Mesendoderm (in vitro differentiated cells): ENCODE measurements at regions not wholly inside any gene's neighbourhood (a gene's known extent, or its start where the extent isn't known, plus 50 kb on each side); places are given as distances from the start of the nearest gene placed in this dataset.

ENCODE experiments used
- DNase-seq: peaks from one replicate; pipeline ENCODE4 v3.0.0; 2013
- H2AK5ac ChIP-seq: 2 replicates; pipeline ENCODE4 v1.6.1; 2013; ENCODE audit warnings: low read length, inconsistent platforms
- H2BK120ac ChIP-seq: 2 replicates; pipeline ENCODE4 v1.6.1; 2013; ENCODE audit warnings: low read depth, mild to moderate bottlenecking, low read length, moderate library complexity, mixed read lengths
- H2BK15ac ChIP-seq: replicated peaks from 2 replicates; pipeline ENCODE4 v1.6.1; 2013; ENCODE audit warnings: low read depth, mild to moderate bottlenecking, moderate library complexity
- H2BK5ac ChIP-seq: 2 replicates; pipeline ENCODE4 v1.6.1; 2013; ENCODE audit warnings: low read length, inconsistent platforms
- H3K18ac ChIP-seq: 2 replicates; pipeline ENCODE4 v1.6.1; 2013; ENCODE audit warnings: mild to moderate bottlenecking, low read length, mixed read lengths
- H3K23ac ChIP-seq: one replicate; pipeline ENCODE4 v1.6.1; 2013; ENCODE audit warnings: low read length
- H3K27ac ChIP-seq: 2 replicates; pipeline ENCODE4 v1.5.1; 2013; ENCODE audit warnings: low read depth, mild to moderate bottlenecking, inconsistent platforms, low read length, moderate library complexity
- H3K27me3 ChIP-seq: 2 replicates; pipeline ENCODE4 v1.6.1; 2013; ENCODE audit warnings: low read length, control low read depth, mild to moderate bottlenecking, inconsistent platforms; ENCODE audit not compliant: insufficient read depth, poor library complexity
- H3K36me3 ChIP-seq: 2 replicates; pipeline ENCODE4 v1.6.1; 2013; ENCODE audit warnings: low read length, inconsistent platforms; ENCODE audit not compliant: control insufficient read depth, insufficient read depth
- H3K4ac ChIP-seq: one replicate; pipeline ENCODE4 v1.6.1; 2013; ENCODE audit warnings: low read depth, mild to moderate bottlenecking, low read length, moderate library complexity
- H3K4me1 ChIP-seq: 2 replicates; pipeline ENCODE4 v1.6.1; 2013; ENCODE audit warnings: low read depth, low read length, inconsistent platforms; ENCODE audit not compliant: control insufficient read depth
- H3K4me2 ChIP-seq: 2 replicates; pipeline ENCODE4 v1.6.1; 2013; ENCODE audit warnings: low read length
- H3K4me3 ChIP-seq: 2 replicates; pipeline ENCODE4 v1.5.1; 2013; ENCODE audit warnings: mild to moderate bottlenecking, low read length
- H3K56ac ChIP-seq: one replicate; pipeline ENCODE4 v1.6.1; 2013; ENCODE audit warnings: low read length
- H3K79me1 ChIP-seq: 2 replicates; pipeline ENCODE4 v1.6.1; 2013; ENCODE audit warnings: low read length, inconsistent platforms
- H3K79me2 ChIP-seq: 2 replicates; pipeline ENCODE4 v1.6.1; 2013; ENCODE audit warnings: mild to moderate bottlenecking, low read length; ENCODE audit not compliant: control insufficient read depth, insufficient read depth
- H3K9ac ChIP-seq: 2 replicates; pipeline ENCODE4 v1.6.1; 2013; ENCODE audit warnings: low read length, inconsistent platforms
- H4K5ac ChIP-seq: one replicate; pipeline ENCODE4 v1.6.1; 2013; ENCODE audit warnings: low read length
- H4K8ac ChIP-seq: one replicate; pipeline ENCODE4 v1.6.1; 2013; ENCODE audit warnings: low read depth, mild to moderate bottlenecking, control low read depth, low read length, moderate library complexity
- WGBS: extraction: QIAGEN DNeasy Blood & Tissue Kit; methylation state at CpG from one replicate; pipeline ENCODE4 v1.1.7; 2013; ENCODE audit warnings: low lambda C conversion rate, missing lambda C conversion rate; ENCODE audit not compliant: insufficient coverage; ENCODE audit errors: extremely low coverage; 5-methylcytosine and 5-hydroxymethylcytosine counted together

DNA sequence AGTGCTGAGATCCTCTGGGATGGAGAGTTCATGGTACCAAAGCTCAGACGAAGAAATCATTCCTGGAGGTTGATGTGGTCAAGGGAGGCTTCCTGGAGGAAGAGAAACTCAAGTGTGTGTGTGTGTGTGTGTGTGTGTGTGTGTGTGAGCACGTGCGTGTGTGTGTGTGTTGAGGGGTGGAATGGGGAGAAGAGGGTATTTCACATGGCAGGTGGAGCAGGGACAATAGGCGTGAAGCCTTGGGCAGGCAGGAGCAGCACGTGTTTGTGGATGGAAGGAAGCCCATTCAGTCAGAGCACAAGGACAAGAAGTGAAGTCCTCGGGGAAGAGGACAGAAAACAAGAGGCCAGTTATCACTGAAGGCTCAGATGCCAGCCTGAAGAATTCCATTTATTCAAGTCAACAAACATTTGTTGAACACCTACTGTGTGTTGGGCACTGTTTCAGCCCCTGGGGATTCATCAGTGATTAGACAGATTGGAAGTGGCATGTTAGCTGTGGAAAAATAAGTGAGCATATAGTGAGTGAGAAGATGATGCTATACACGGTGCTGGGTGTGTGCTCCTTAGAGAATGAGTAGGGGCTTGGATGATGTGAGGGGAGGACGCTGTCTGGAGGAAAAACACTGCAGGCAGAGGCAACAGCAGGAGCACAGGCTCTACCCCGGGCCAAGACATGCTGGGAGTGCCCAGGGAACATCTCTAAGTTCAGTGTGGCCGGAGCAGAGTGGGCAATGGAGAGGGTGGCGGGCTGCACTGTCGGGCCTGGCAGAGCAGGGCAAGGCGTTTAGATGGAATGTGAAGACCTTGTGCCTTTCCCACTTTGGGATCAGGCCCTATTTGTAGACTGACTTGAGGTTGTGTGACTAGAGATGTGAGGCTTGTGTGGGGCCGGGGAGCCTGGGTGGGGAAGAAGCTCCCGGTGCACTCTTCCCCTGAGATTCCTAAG lies 267.1 kb downstream of the CBLN1 start:
- Histone ChIP-seq H2BK120ac (no peak overlapping the region), H3K4me3 (no peak overlapping the region), H3K18ac (no peak overlapping the region), H4K5ac (no peak overlapping the region), H3K56ac (no peak overlapping the region), H3K4ac (no peak overlapping the region), H3K27me3 (no peaks in the 10 kb centered on the region), H2BK5ac (no peak overlapping the region), H2AK5ac (no peak overlapping the region), H4K8ac (no peak overlapping the region), H3K36me3 (no peaks in the 10 kb centered on the region), H3K4me1 (peaks cover 1% of the 10 kb centered on the region), H3K4me2 (no peak overlapping the region), H3K79me1 (no peaks in the 10 kb centered on the region), H2BK15ac (no peak overlapping the region), H3K79me2 (no peaks in the 10 kb centered on the region), H3K23ac (no peak overlapping the region), H3K9ac (no peak overlapping the region), H3K27ac (no peak overlapping the region)
- no peak for DNase-seq
- WGBS, result no CpG with 5 or more reads among the region's 15 CpGs

GRCh38 chr16:49013727-49014080 lies 267.9 kb downstream of the CBLN1 start:
- Histone ChIP-seq H3K4me1 (no peaks in the 10 kb centered on the region), H2BK5ac (no peak overlapping the region), H3K4me3 (no peak overlapping the region), H3K36me3 (no peaks in the 10 kb centered on the region), H3K4ac (no peak overlapping the region), H3K27me3 (no peaks in the 10 kb centered on the region), H4K8ac (no peak overlapping the region), H3K56ac (no peak overlapping the region), H2AK5ac (no peak overlapping the region), H2BK15ac (no peak overlapping the region), H3K4me2 (no peak overlapping the region), H2BK120ac (no peak overlapping the region), H3K23ac (no peak overlapping the region), H3K18ac (no peak overlapping the region), H3K9ac (no peak overlapping the region), H3K27ac (no peak overlapping the region), H3K79me2 (no peaks in the 10 kb centered on the region), H3K79me1 (no peaks in the 10 kb centered on the region), H4K5ac (no peak overlapping the region)
- DNase-seq, result no peak
- no CpG with 5 or more reads among the region's 5 CpGs for WGBS

GRCh38 chr16:49012961-49013726 lies 268.5 kb downstream of the CBLN1 start:
- H3K4ac ChIP-seq, result no peak overlapping the region
- H2BK5ac ChIP-seq, result no peak overlapping the region
- DNase-seq, result no peak
- H2BK120ac ChIP-seq, result no peak overlapping the region
- H3K27ac ChIP-seq, result no peak overlapping the region
- WGBS, result no CpG with 5 or more reads among the region's 21 CpGs
- H2AK5ac ChIP-seq, result no peak overlapping the region
- H3K79me1 ChIP-seq, result no peaks in the 10 kb centered on the region
- H3K9ac ChIP-seq, result no peak overlapping the region
- no peak overlapping the region for H4K8ac ChIP-seq
- H3K4me1 ChIP-seq, result no peaks in the 10 kb centered on the region
- no peaks in the 10 kb centered on the region for H3K27me3 ChIP-seq
- no peak overlapping the region for H3K18ac ChIP-seq
- no peaks in the 10 kb centered on the region for H3K79me2 ChIP-seq
- H2BK15ac ChIP-seq, result no peak overlapping the region
- H3K56ac ChIP-seq, result no peak overlapping the region
- no peaks in the 10 kb centered on the region for H3K36me3 ChIP-seq
- no peak overlapping the region for H3K4me2 ChIP-seq
- H4K5ac ChIP-seq, result no peak overlapping the region
- no peak overlapping the region for H3K23ac ChIP-seq
- no peak overlapping the region for H3K4me3 ChIP-seq

- Histone ChIP-seq H3K4me1 (no peaks in the 10 kb centered on the region), H3K36me3 (no peaks in the 10 kb centered on the region), H3K9ac (no peak overlapping the region), H2BK120ac (no peak overlapping the region), H3K4me3 (no peak overlapping the region), H3K27ac (no peak overlapping the region), H2BK15ac (no peak overlapping the region), H3K79me1 (no peaks in the 10 kb centered on the region), H4K8ac (no peak overlapping the region), H2BK5ac (no peak overlapping the region), H3K4me2 (no peak overlapping the region), H3K18ac (no peak overlapping the region), H3K79me2 (no peaks in the 10 kb centered on the region), H3K56ac (no peak overlapping the region), H2AK5ac (no peak overlapping the region), H3K23ac (no peak overlapping the region), H3K4ac (no peak overlapping the region), H4K5ac (no peak overlapping the region), H3K27me3 (no peaks in the 10 kb centered on the region)
- DNase-seq, result peak; percentile 86
- no CpG with 5 or more reads among the region's 2 CpGs for WGBS
Measured at GRCh38 chr16:49011901-49012300, 269.7 kb downstream of the CBLN1 start.

DNA sequence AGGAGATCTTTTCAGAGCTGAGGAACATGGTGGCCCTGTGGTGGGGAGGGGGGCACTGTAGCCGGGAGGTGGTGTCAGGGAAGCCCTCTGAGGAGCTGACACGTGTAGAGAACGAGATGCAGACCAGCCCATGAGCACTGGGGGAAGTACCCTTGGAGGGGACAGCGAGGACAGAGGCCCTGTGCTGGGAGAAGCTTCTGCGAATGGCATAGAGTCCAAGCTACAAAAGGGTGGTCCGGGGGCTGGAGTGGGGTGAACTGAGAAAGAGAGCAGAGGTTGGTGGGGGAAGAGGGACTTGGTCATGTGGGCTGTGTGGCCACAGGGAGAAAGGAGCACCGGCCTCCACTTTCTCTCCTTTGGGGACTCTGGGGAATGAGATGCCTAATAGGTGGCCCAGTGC lies 270.8 kb downstream of the CBLN1 start:
- Histone ChIP-seq H4K5ac (no peak overlapping the region), H4K8ac (no peak overlapping the region), H3K23ac (no peak overlapping the region), H3K4me2 (no peak overlapping the region), H2BK120ac (no peak overlapping the region), H3K79me1 (no peaks in the 10 kb centered on the region), H2BK15ac (no peak overlapping the region), H3K79me2 (no peaks in the 10 kb centered on the region), H2BK5ac (no peak overlapping the region), H3K36me3 (no peaks in the 10 kb centered on the region), H2AK5ac (no peak overlapping the region), H3K4ac (no peak overlapping the region), H3K18ac (no peak overlapping the region), H3K4me1 (no peaks in the 10 kb centered on the region), H3K56ac (no peak overlapping the region), H3K4me3 (no peak overlapping the region), H3K27me3 (no peaks in the 10 kb centered on the region), H3K27ac (no peak overlapping the region), H3K9ac (no peak overlapping the region)
- WGBS, result no CpG with 5 or more reads among the region's 7 CpGs
- no peak for DNase-seq
